Stimulated activated CD8-positive, alpha-beta memory T cell treated with anti-CD3 and anti-CD28 coated beads, Interleukin-7, amount 100 ng/mL, for 24 hours (primary cell): ENCODE measurements at regions not wholly inside any gene's neighbourhood (a gene's known extent, or its start where the extent isn't known, plus 50 kb on each side); places are given as distances from the start of the nearest gene placed in this dataset.

Experiments used
- DNase-seq: peaks from one replicate; pipeline ENCODE4 v3.0.0-alpha.2; 2020; ENCODE audit warnings: low read depth

DNA sequence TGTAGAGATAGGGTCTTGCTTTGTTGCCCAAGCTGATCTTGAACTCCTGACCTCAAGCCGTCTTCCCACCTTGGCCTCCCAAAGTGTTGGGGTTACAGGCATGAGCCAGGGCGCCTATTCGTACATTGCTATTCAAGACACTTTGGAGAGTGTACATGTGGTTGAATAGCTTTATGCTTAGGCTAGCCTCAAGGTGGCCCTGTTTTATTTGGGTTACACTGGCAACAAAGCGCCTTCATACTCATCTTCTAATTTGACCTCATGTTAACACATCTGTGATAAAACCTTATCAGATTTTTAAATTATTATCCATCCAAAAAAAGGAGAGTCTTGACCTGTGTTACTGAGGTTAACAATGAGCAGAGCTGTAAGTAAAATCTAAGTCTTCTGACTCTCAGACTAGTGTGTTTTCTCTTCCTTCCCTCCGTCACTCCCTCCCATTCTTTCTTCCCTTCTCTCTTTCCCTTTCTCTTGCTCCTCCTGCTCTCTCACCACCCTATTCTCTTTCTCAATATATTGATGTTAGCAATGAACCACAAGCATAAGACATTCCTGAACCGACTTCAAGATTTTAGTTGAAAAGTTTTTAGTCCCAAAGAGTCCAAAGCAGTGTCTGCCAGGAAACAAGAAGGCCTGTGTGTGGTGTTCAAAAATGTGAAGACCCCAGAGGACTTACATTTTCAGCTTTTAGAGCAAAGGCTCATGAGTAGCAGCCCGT lies 603.7 kb upstream of the CFAP20DC start:
- DNase-seq: no peak

DNA sequence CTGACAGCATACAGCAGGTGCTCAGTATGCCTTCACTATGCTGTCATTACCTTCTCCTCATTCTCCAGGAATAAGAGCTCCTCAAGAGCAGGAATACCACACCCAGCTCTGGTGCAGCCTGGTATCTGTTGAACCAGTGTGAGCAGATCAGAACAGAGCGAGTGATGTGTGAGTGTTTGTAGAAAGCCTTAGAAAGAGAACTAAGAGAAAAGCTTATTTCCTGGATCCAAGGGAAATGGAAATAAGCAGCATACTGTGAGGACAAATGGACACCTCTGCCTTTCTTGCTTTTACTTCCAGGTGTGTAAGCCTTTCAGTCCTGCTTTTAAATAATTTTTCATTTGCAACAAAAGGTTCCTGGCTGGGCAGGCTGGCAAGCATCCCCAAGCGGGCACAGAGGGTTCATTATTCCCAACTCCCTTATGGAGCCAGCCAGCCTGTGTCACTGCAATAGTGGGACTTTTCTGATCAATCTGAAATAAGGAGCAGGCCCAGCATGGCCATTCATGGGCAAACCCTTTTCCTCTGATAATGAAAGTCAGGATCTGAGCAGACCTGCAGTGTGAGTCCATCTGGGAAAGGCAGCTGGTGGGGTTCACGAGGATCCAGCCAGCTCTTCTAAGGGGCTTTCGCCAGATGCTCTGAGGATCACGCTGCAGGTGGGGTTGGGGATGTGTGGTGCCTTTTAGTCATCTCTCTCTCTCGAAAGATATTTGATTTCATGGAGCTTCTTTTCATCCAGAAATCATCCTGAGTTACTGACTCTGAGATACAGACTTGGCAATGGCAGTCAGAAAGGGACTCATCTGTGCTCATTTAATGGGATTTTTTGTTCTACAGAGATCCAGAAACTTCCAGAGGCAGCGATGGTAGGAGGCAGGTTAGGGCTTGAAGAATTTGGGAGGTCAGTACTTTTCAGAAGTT lies 594.9 kb upstream of the CFAP20DC start:
- no peak for DNase-seq

DNA sequence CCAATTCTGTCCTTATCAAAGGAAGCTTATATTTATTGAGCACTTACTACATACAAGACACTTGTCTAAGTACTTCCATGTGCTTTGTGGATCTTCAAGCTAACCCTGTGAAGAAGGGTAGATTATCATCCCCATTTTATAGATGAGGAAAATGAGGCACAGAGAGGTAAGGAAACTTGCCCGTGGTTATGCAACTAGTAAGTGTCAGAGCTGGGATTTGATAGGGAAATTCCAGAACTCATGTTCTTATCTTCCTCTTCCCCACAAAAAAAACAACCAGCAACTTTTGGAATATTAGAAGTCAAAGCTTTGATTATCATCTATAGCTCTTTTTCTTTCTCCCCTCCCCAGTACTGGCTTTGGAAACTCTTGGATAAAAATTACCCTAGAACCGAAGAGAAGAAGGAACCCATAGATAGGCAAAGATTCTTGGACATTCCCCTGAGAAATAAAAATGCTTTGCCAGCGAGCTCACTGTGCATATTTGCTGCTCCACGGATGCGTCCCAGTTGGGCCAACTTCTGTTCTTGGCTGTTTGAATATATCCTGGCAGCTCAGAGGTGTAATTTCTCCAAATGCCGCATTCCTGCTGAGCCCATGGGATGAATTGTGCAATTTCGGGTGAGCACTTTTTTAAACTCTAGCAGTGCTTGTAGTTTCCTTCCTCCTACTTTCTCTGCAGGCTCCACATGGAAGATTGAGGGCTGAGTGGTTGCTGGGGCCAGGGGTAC lies 591.5 kb upstream of the CFAP20DC start:
- no peak for DNase-seq

DNA sequence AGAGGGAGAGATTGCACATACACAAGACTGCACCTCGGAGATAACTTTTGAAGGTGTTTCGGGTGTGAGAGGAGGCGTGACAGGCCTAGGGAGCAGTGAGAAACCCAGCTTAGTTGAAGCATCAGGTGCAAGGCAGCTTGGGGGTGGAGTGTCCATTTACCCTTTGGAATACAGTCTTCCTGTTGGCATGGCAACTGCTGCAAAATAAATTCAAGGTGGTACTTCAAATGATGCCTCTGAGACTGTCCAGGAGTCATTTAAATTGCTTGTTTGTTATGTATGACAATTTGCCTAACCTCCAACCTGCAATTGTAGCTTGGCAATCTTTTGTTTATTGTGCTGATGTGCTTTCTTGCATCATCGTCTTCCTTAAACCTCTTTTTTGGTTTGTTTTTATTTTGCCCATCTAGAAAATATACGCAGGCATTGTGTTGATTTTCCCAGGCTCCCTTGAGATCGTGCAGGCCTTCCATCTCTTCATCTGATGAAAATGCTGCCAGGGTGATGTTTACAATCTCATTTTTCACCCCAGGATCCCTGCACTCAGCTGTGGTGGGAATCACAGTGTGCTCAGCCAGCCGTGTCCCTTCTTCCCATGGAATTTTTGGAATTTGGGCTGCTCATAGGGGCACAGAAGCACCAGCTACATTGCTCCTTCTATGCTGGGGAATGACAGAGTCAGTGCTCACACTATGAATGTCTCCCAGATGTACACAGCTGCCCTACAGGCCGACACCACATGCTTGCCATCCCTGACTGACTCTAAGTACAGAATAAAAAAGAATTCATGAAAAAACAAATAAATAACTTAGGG lies 583.1 kb upstream of the CFAP20DC start:
- DNase-seq: no peak

DNA sequence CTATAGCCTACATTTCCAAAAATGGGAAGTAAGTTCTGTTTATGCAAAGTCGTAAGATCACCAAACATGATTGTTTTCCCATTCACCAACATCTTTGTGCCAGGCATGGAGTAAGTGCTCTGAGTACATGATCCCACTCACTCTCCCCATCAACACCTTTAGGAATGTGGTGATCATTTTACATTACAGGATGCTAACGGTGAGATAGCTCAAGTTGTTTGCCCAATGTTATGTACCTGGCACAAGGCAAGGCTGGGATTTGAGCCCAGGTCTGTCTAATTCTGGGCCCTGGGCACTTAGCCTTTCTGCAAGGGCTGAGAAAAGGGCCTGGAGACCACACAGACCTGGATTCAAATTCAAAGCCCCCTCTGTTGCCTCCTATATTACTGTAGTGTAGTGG lies 581.7 kb upstream of the CFAP20DC start:
- DNase-seq: no peak

DNA sequence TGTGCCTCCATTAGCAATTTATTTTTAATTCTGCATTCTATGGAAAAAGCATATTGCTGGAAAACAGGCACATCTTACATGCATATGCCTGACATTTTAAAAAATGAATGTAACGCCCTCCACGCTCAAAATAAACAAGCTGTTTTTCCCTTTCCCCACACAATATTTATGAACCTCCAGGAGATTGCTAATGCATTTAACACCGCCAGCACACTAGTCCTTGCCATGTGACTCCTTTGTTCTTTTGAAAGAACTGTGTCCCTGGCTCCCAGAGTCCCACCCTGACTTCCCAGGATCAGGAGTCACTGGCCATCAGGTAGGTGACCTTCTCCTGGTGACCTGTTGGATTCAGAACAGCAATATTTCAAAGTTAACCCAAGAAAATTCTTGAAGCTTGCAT lies 571.2 kb upstream of the CFAP20DC start:
- DNase-seq: no peak

DNA sequence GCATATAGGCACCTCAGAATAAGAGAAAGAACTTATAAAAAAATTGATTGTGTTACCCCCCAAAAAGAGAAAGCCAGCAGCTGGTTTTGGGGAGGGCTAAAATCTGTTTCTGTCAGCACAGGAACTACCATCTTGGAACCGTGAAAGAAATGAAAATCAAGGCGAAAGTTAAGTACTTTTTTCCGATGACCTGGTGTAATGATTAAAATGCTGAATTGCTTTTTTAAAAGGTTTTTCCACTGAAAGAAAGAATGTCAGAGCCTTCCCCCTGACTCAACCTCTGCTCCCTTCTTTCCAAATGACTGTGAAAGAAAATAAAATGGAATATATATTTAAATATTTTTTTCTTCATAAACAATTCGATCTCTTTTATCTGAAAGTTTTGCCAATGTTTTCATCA lies 570.5 kb upstream of the CFAP20DC start:
- DNase-seq: no peak

DNA sequence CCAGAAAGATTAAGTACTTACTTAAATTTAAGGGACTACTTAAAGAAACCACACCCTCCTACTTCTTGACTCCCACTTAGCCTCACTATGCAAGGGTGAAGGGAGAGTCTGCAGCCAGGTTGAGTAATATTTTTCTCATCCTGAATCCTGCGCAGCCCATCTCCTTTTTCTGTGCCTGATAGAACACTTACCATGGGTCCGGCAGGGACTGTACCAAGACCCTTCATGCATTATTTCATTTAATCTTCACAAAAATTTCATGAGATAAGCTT lies 562.6 kb upstream of the CFAP20DC start:
- no peak for DNase-seq

DNA sequence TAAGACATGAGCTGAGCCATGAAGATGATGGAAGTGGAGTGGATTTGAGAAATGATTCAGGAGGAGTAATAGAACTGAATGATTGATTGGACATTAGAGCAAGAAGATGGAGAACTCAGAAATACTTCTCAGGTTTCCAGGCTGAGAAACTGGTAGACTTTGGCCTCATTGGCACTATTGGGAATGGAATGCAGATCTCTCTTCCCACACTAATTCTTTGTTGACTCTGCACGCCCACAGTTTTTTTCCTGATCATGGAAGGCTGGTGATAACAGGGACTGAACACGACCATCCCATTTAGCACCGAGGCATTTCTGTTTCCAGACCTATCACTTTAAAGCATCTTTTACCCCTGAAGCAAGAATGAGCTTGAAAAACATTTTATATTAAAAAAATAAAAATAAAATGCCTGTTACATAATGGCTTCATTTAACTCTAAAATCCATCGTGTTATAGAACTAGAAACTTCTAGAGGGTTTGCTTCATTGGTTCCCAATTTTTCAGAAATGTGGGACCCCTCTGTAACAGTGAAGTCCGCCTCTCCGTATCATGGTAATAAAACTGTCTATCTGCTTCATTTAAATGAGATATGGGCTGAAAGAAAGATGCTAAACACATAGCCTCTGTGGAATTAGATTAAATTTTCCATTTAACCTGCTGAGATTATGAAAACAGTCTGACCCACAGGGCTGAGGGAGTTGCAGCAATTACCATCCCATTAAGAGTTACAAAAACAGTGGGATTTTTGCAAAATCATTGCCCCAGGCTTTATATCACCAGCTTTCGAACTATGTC lies 562.0 kb upstream of the CFAP20DC start:
- DNase-seq: no peak

DNA sequence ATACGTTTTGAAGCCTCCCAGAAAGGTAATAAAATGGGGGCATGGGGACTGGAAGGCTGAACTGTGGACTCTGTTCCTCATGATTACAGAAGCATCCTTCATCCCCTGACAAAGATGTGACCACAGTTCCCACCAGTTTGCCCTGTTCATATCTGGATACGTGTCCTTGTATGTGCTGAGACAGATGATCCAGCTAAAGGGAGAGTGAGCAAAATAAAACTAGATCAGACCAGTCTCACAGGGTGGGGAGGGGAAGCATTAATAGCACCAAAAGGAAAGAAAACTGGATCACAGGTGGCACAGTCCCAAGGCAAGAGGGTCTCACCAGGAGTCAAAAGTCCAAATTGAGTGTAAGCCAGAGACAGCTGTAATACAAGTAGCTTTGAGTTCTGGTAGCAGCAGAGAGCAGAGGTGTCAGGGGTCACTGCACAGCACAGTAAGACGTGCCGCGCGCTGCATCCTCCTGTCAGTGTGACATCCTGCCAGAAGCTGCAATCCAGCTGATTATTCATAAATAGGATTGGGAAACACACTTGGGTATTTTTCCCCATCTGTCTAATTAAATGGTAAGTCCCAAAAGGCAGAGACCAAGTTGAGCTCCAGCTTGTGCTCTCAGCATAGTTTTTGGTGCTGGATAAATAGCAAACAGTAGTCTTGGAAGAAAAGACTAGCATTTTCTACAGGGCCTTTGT lies 560.0 kb upstream of the CFAP20DC start:
- no peak for DNase-seq

DNA sequence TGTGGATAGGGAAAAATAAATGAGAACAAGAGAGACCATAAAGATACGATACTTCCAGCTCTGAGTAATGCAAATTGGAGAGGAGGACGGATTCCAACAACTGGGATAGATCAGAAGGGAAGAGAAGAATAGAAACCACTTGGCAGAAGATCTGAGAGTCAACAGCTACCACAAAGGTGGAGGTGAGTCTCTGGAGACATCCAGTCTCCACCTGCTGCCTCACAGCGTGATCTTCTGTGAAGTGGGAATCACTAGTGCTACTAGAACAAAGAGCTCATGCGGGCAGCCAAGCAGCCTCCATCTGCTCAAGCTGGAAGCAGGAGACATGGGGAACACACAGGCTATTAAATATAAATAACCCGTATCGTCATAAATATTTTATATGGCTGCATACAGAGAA lies 558.5 kb upstream of the CFAP20DC start:
- no peak for DNase-seq

DNA sequence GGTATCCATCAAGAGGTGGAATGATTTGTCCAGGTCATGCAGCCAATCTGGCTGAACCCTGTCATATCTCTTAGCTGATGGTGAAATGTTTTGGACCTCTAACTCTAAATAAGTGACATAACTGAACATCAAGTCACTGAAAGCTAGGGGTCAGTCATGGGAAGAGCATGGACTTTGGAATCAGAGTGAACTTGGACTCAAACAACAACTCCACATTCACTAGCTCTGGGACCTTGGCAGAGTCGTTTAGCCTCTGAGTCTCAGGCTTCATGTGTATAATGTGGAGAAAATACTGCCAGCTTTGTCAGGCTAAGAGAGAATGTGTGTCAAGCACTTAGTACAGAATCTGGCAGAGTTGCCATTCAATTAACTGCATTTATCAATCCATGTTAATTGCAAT lies 557.8 kb upstream of the CFAP20DC start:
- no peak for DNase-seq

DNA sequence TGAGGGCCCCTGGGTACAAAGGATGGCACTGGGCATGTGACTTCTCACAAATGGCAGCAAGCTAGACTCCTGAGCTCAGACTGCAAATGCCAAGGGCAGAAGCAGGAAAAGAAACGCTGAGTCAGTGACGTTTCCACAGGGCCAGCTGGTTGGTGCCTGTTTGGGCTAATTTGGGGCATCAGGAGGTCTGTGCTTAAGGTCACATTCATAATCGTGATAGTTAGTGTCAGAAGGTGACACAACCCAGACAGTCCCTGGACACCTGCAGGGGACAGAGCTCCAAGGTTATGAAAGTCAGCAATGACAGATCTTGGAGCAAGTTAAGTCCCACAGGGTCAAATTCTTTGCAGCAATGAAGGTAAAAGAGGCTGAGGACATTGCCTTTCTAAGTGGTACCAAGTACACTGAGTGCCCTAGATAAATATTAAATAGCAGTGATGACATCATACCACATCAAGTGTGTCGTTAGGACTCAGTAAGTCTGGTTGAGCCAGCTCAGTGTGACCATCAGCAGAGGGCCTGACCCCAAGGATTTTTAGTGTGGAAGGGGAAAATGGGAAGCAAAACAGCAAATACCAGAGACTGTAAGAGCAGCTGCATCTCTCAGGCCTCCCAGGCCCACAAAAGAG lies 556.9 kb upstream of the CFAP20DC start:
- no peak for DNase-seq

DNA sequence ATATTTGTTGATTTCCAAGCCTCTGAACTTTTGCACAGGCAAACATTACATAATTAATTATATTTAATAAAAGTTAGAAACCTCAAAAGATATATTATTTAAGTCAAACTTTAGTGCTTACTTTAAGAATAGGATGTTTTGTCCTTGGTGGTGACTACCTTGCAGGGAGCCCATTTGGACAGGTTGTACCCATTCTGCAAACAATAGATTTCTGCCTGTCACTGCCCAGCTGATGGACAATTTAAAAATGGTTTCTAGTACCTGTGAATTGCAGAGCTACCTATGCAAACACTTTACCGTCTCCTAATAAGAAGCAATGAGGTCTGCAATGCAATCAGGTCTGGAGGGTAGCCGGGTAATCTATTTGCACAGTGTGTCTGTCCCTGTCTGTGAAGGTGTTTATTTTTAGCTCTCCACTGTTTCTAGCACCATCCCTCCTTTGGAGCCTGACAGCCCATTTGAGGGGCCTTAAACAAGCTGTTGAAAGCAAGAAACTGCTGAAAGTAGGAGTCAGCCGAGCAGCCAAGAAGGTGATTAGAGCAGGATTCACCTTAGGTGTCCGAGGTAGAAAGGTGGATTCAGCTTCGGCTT lies 556.2 kb upstream of the CFAP20DC start:
- DNase-seq: no peak

DNA sequence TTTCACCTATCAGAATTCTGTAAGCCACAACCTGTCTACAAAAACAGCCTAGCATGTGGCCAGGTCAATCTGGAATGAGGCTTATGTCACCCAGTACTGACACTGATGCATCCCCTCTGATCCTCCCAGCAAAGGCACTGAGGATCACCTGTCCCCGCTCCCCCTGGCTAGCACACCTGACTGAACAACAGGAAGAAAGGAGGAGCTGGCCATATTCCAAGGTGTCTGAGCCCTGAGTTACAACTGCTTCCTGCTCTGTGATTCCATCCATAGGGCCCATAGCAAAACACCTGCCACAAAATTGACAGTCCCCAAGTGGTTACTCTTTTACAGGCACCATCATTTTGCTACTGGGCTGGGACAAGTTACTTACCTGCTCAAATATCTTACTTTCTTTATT lies 555.5 kb upstream of the CFAP20DC start:
- no peak for DNase-seq

DNA sequence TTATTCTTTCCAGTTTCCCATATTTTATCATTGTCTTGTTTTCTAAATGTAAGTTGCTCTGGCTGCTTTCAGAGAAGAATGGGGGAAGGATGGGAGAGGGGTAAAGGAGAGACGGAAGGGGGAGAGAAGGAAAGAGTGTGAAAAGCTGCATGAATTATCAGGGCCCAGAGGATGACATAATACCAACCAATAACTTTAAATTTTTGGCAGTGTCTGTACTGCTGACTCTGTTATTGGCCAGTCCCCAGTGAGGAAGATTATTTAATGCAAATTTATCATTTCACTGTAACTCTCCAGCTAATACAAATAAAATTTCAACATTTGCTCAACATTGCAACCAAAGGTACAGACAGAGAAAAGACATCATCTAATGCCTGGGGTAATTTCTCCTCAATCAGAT lies 551.7 kb upstream of the CFAP20DC start:
- no peak for DNase-seq

DNA sequence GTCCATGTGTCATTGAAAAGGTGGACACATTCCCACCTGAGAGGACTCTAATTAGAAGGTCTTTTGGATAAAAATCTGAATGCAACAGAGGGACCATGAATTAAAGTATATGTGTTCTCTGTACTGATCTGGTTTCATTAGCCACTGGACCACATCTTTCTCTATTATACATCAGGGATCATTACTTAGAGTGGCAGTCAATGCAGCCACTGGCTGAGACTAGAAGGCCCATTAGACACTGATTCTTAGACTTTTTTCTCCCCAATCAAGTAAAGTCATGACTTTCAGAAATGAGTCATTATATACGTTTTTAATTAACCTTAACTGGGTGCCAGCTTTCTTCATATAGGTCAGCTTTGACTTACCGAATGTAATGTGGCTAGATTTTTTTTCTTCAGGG lies 550.8 kb upstream of the CFAP20DC start:
- DNase-seq: no peak

DNA sequence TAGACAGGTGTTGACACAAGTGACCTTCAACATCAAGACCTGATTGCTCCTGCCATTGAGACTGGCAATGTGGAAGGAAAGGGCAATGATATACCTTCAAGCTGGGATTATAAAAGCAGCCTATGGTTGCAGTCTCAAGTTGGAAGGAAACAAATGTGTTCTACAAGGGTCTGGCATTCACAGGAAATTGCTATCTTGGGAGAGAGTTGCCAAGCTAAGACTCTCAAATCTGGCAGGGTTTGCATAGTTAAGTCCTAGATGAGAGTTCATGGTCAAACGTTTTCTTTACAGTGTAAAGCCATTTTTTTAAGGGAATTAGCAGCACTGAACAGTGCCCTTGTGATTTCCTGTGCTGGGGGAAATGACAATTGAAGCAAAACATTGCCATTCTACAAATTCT lies 546.9 kb upstream of the CFAP20DC start:
- no peak for DNase-seq

DNA sequence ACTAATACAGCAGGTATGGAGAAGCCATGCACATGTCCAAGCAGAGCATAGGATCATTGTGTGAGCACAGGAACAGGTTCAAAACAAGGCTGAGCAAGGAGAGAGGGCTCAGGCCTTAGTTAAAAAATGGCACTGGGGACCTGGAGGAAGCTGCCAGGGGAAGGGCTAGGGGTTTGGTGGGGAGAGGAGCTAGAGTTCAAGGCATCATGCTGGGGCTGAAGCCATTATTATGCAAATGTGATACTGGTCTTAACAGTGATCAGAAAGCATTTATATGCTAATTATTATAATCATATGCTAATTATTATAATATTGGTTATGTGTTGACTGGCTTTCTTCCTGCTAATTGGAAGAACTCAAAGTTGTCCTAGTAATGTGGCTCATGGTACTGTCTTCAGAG lies 546.0 kb upstream of the CFAP20DC start:
- no peak for DNase-seq

DNA sequence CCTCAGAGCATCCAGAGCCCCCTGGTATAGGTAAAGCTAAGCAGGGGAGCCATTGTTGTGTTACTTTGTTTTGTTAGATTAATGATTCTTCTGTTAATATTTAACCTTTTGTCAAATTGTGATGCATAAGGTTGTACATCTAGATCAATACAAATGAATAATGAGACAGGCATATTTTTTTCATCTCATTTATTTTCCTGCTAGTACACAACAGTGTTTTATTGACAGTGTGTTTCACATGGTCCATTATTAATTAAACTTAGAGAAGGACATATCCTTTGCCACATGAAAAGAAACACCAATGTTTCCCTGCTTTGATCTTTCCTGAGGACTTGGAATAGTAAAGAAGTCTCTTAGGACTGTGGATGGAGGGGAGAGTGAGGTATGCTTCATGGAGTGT lies 543.6 kb upstream of the CFAP20DC start:
- DNase-seq: no peak
